Spinal cord (tissue), 9 donors: ENCODE measurements at regions not wholly inside any gene's neighbourhood (a gene's known extent, or its start where the extent isn't known, plus 50 kb on each side); places are given as distances from the start of the nearest gene placed in this dataset.
"Not testable (repeated sequence)": the region's sequence is repeated elsewhere in the genome, so short reads cannot be mapped to it uniquely, and the experiment has no call there.

Experiments
- DNase-seq, 6 donors: peaks; one replicate each; pipeline versions ENCODE4 v3.0.0 to v3.0.0-alpha.2; 2013 to 2015; ENCODE audit warnings: low spot score in 6 of 6, low read depth in 4 of 6
- H3K27ac ChIP-seq: one replicate; pipeline ENCODE4 v1.5.1; 2013; ENCODE audit warnings: low read depth, low read length, control low read depth
- H3K27me3 ChIP-seq: one replicate; pipeline ENCODE4 v1.6.1; 2013; ENCODE audit warnings: low read length; ENCODE audit not compliant: control insufficient read depth, insufficient read depth
- H3K36me3 ChIP-seq: one replicate; pipeline ENCODE4 v1.6.1; 2013; ENCODE audit warnings: low read length; ENCODE audit not compliant: control insufficient read depth, insufficient read depth
- H3K4me1 ChIP-seq: one replicate; pipeline ENCODE4 v1.6.1; 2013; ENCODE audit warnings: low read length; ENCODE audit not compliant: control insufficient read depth, insufficient read depth
- H3K4me3 ChIP-seq: one replicate; pipeline ENCODE4 v1.5.1; 2013; ENCODE audit warnings: low read depth, low read length, control low read depth
- H3K9me3 ChIP-seq: one replicate; pipeline ENCODE4 v1.6.1; 2013; ENCODE audit warnings: low read length; ENCODE audit not compliant: control insufficient read depth, insufficient read depth
- WGBS: methylation state at CpG from one replicate; pipeline ENCODE4 v1.1.5; 2013; ENCODE audit warnings: missing lambda C conversion rate; ENCODE audit not compliant: insufficient coverage; 5-methylcytosine and 5-hydroxymethylcytosine counted together
- donor health status: healthy.

- Histone ChIP-seq H3K27ac (no peak overlapping the region), H3K27me3 (no peaks in the 10 kb centered on the region), H3K4me1 (peaks cover 3% of the 10 kb centered on the region), H3K4me3 (no peak overlapping the region), H3K36me3 (no peaks in the 10 kb centered on the region), H3K9me3 (no peaks in the 10 kb centered on the region)
- no peak for DNase-seq
- 81% methylated on average over 2 of the region's 4 CpGs for WGBS
Measured at GRCh38 chr4:151857368-151857767, 96.6 kb upstream of the GATB start.

GRCh38 chr4:151855747-151856146, 94.9 kb upstream of the GATB start:
- H3K4me1 ChIP-seq: peaks cover 2% of the 10 kb centered on the region
- H3K4me3 ChIP-seq: no peak overlapping the region
- H3K36me3 ChIP-seq: no peaks in the 10 kb centered on the region
- no peaks in the 10 kb centered on the region for H3K27me3 ChIP-seq
- no peak for DNase-seq
- H3K9me3 ChIP-seq: no peaks in the 10 kb centered on the region
- no CpG with 5 or more reads among the region's 1 CpG for WGBS
- H3K27ac ChIP-seq: no peak overlapping the region

- H3K27me3 ChIP-seq: no peaks in the 10 kb centered on the region
- no peaks in the 10 kb centered on the region for H3K4me1 ChIP-seq
- H3K4me3 ChIP-seq: no peak overlapping the region
- WGBS: 89% methylated on average over 1 of the region's 1 CpG
- H3K27ac ChIP-seq: no peak overlapping the region
- H3K36me3 ChIP-seq: no peaks in the 10 kb centered on the region
- DNase-seq: no peak
- H3K9me3 ChIP-seq: no peaks in the 10 kb centered on the region
Measured at GRCh38 chr4:151854731-151855130, 93.9 kb upstream of the GATB start.

- H3K27ac ChIP-seq: no peak overlapping the region
- no peaks in the 10 kb centered on the region for H3K27me3 ChIP-seq
- DNase-seq: no peak
- H3K4me1 ChIP-seq: no peaks in the 10 kb centered on the region
- no peak overlapping the region for H3K4me3 ChIP-seq
- 92% methylated on average over 1 of the region's 4 CpGs for WGBS
- no peaks in the 10 kb centered on the region for H3K9me3 ChIP-seq
- no peaks in the 10 kb centered on the region for H3K36me3 ChIP-seq
Measured at GRCh38 chr4:151853034-151853433, 92.2 kb upstream of the GATB start.

GRCh38 chr4:151852202-151852601, 91.4 kb upstream of the GATB start:
- DNase-seq: no peak
- no peak overlapping the region for H3K4me3 ChIP-seq
- H3K36me3 ChIP-seq: no peaks in the 10 kb centered on the region
- WGBS: no CpG with 5 or more reads among the region's 2 CpGs
- no peaks in the 10 kb centered on the region for H3K27me3 ChIP-seq
- H3K4me1 ChIP-seq: no peaks in the 10 kb centered on the region
- H3K27ac ChIP-seq: no peak overlapping the region
- no peaks in the 10 kb centered on the region for H3K9me3 ChIP-seq

GRCh38 chr4:151851354-151851753, 90.5 kb upstream of the GATB start:
- no peak overlapping the region for H3K4me3 ChIP-seq
- no peak overlapping the region for H3K27ac ChIP-seq
- H3K9me3 ChIP-seq: no peaks in the 10 kb centered on the region
- H3K4me1 ChIP-seq: no peaks in the 10 kb centered on the region
- no peaks in the 10 kb centered on the region for H3K27me3 ChIP-seq
- WGBS: no CpG with 5 or more reads among the region's 2 CpGs
- no peaks in the 10 kb centered on the region for H3K36me3 ChIP-seq
- no peak for DNase-seq

- H3K4me1 ChIP-seq: no peaks in the 10 kb centered on the region
- no peaks in the 10 kb centered on the region for H3K27me3 ChIP-seq
- WGBS: 79% methylated on average over 2 of the region's 2 CpGs
- H3K4me3 ChIP-seq: no peak overlapping the region
- no peak overlapping the region for H3K27ac ChIP-seq
- no peaks in the 10 kb centered on the region for H3K9me3 ChIP-seq
- no peaks in the 10 kb centered on the region for H3K36me3 ChIP-seq
- DNase-seq: no peak
Measured at GRCh38 chr4:151850791-151851213, 90.0 kb upstream of the GATB start.

- not testable (repeated sequence) for H3K4me3 ChIP-seq, H3K27me3 ChIP-seq, H3K9me3 ChIP-seq, H3K4me1 ChIP-seq, H3K36me3 ChIP-seq, H3K27ac ChIP-seq, DNase-seq
- no CpG with 5 or more reads among the region's 3 CpGs for WGBS
Measured at GRCh38 chr4:151845551-151845950, 84.7 kb upstream of the GATB start.

- Histone ChIP-seq H3K27me3 (no peaks in the 10 kb centered on the region), H3K4me1 (no peaks in the 10 kb centered on the region), H3K27ac (no peak overlapping the region), H3K9me3 (no peaks in the 10 kb centered on the region), H3K36me3 (no peaks in the 10 kb centered on the region), H3K4me3 (no peak overlapping the region)
- no peak for DNase-seq
- 81% methylated on average over 4 of the region's 4 CpGs for WGBS
Measured at GRCh38 chr4:151842430-151843079, 81.7 kb upstream of the GATB start.

- Histone ChIP-seq H3K4me1 (no peaks in the 10 kb centered on the region), H3K27me3 (no peaks in the 10 kb centered on the region), H3K9me3 (no peaks in the 10 kb centered on the region), H3K4me3 (no peak overlapping the region), H3K27ac (no peak overlapping the region), H3K36me3 (no peaks in the 10 kb centered on the region)
- 73% methylated on average over 3 of the region's 10 CpGs for WGBS
- DNase-seq: no peak
Measured at GRCh38 chr4:151841107-151841506, 80.3 kb upstream of the GATB start.
